SK-N-SH (cell line): ENCODE measurements at regions not wholly inside any gene's neighbourhood (a gene's known extent, or its start where the extent isn't known, plus 50 kb on each side); places are given as distances from the start of the nearest gene placed in this dataset.

Experiments
- CTCF ChIA-PET: fragments of 300-600, 350-600 bp; formaldehyde crosslinking; extraction: SDS; loops from one replicate; lab custom pipeline; 2021; lab: Yijun Ruan, JAX
- POLR2A ChIA-PET: fragments of 350-600 bp; sonication (Branson Sonifier 250); formaldehyde crosslinking; extraction: SDS; loops from one replicate; lab custom pipeline; 2020; ENCODE audit warnings: antibody characterized with exemption, inconsistent platforms; lab: Yijun Ruan, JAX
- DNase-seq: peaks from one replicate; pipeline ENCODE4 v3.0.0; 2012
- H2AFZ ChIP-seq: fragments of 200-600 bp; sonication (generic); 2 replicates; pipeline ENCODE4 v1.8.1; 2016; ENCODE audit warnings: antibody characterized with exemption, mild to moderate bottlenecking, low read depth
- H3F3A ChIP-seq: fragments of 200-600 bp; sonication (generic); replicated peaks from 2 replicates; pipeline ENCODE3; 2016; ENCODE audit warnings: antibody characterized with exemption, mild to moderate bottlenecking; ENCODE audit not compliant: insufficient read depth
- H3K27ac ChIP-seq, 2 experiments: fragments of 200-500 bp in 1 of 2; fragments of 200-600 bp in 1 of 2; sonication (Bioruptor generic) in 1 of 2; sonication (generic), shearing (Covaris generic) in 1 of 2; 2 replicates each; pipeline versions ENCODE4 v1.5.1 to v1.6.1; 2014 to 2016; ENCODE audit warnings: low read depth in 2 of 2, inconsistent platforms in 1 of 2, low read length in 1 of 2, mild to moderate bottlenecking in 1 of 2, mixed read lengths in 1 of 2
- H3K27me3 ChIP-seq: fragments of 200-600 bp; sonication (generic), shearing (Covaris generic); 2 replicates; pipeline ENCODE4 v1.6.1; 2016; ENCODE audit warnings: mixed run types; ENCODE audit not compliant: insufficient read depth
- H3K36me3 ChIP-seq, 2 experiments: fragments of 200-500 bp in 1 of 2; fragments of 200-600 bp in 1 of 2; sonication (Bioruptor generic) in 1 of 2; sonication (generic) in 1 of 2; replicated peaks in 1 of 2; 2 replicates each; pipeline versions ENCODE3 to v1.5.1; 2014 to 2016; ENCODE audit warnings: low read length in 1 of 2, mild to moderate bottlenecking in 1 of 2; ENCODE audit not compliant: insufficient read depth in 2 of 2, control insufficient read depth in 1 of 2
- H3K4me1 ChIP-seq, 2 experiments: fragments of 200-500 bp in 1 of 2; fragments of 200-600 bp in 1 of 2; sonication (Bioruptor generic) in 1 of 2; sonication (generic), shearing (Covaris generic) in 1 of 2; 2 replicates each; pipeline versions ENCODE4 v1.5.1 to v1.6.1; 2014 to 2016; ENCODE audit warnings: low read depth in 1 of 2, low read length in 1 of 2, mixed run types in 1 of 2; ENCODE audit not compliant: insufficient read depth in 2 of 2, control insufficient read depth in 1 of 2
- H3K4me2 ChIP-seq: fragments of 200-600 bp; sonication (generic), shearing (Covaris generic); 2 replicates; pipeline ENCODE4 v1.6.1; 2017; ENCODE audit warnings: mixed run types
- H3K4me3 ChIP-seq, 2 experiments: fragments of 200-500 bp in 1 of 2; fragments of 200-600 bp in 1 of 2; sonication (Bioruptor generic) in 1 of 2; sonication (generic), shearing (Covaris generic) in 1 of 2; 2 replicates each; pipeline versions ENCODE4 v1.5.1 to v1.8.1; 2014 to 2016; ENCODE audit warnings: low read depth in 2 of 2, inconsistent platforms in 1 of 2, low read length in 1 of 2, mild to moderate bottlenecking in 1 of 2, mixed read lengths in 1 of 2, moderate library complexity in 1 of 2
- H3K79me2 ChIP-seq: fragments of 200-600 bp; sonication (generic); 2 replicates; pipeline ENCODE4 v1.8.1; 2017; ENCODE audit warnings: mild to moderate bottlenecking; ENCODE audit not compliant: insufficient read depth
- H3K9ac ChIP-seq: fragments of 200-600 bp; sonication (generic); 2 replicates; pipeline ENCODE4 v1.6.1; 2017; ENCODE audit warnings: mixed run types
- H3K9me2 ChIP-seq: fragments of 200-600 bp; sonication (generic); 2 replicates; pipeline ENCODE4 v1.6.1; 2017; ENCODE audit warnings: mixed run types
- H3K9me3 ChIP-seq: fragments of 200-600 bp; sonication (generic); 2 replicates; pipeline ENCODE4 v1.6.1; 2017; ENCODE audit warnings: mixed run types, mild to moderate bottlenecking, moderate library complexity
- H4K20me1 ChIP-seq: fragments of 200-600 bp; sonication (generic); 2 replicates; pipeline ENCODE4 v1.6.1; 2017; ENCODE audit warnings: mild to moderate bottlenecking, mixed run types; ENCODE audit not compliant: insufficient read depth
- CHD2 ChIP-seq: fragments of 150-350 bp; IDR thresholded peaks from 2 replicates; pipeline ENCODE4 v1.6.1; 2018; ENCODE audit warnings: low read length; ENCODE audit not compliant: partially characterized antibody
- CTCF ChIP-seq: fragments of 200-600 bp; sonication (generic); IDR thresholded peaks from 2 replicates; pipeline ENCODE4 v1.6.1; 2017; ENCODE audit warnings: antibody characterized with exemption, mild to moderate bottlenecking, moderate library complexity
- FOXJ3 ChIP-seq: sonication (generic); formaldehyde crosslinking; IDR thresholded peaks from 2 replicates; pipeline ENCODE4 v1.5.1; 2020; ENCODE audit warnings: mild to moderate bottlenecking, missing genetic modification reagents
- FOXM1 ChIP-seq: IDR thresholded peaks from 2 replicates; pipeline ENCODE4 v1.4.0; 2012; ENCODE audit warnings: low read depth, mild to moderate bottlenecking
- GABPA ChIP-seq: IDR thresholded peaks from 2 replicates; pipeline ENCODE4 v1.4.0; 2012; ENCODE audit warnings: low read depth, mild to moderate bottlenecking
- IRF3 ChIP-seq: fragments of 150-350 bp; IDR thresholded peaks from 2 replicates; pipeline ENCODE4 v1.6.1; 2016; ENCODE audit warnings: mild to moderate bottlenecking, low read depth, low read length
- NFIC ChIP-seq: IDR thresholded peaks from 2 replicates; pipeline ENCODE4 v1.4.0; 2012; ENCODE audit warnings: borderline replicate concordance
- NRF1 ChIP-seq: IDR thresholded peaks from 2 replicates; pipeline ENCODE4 v1.6.1; 2012; ENCODE audit warnings: low read depth, mild to moderate bottlenecking, low read length
- RCOR1 ChIP-seq: fragments of 150-350 bp; IDR thresholded peaks from 2 replicates; pipeline ENCODE4 v1.6.1; 2017; ENCODE audit warnings: antibody characterized with exemption, low read length
- RXRA ChIP-seq: IDR thresholded peaks from 2 replicates; pipeline ENCODE4 v1.4.0; 2012; ENCODE audit warnings: low read depth, mild to moderate bottlenecking, borderline replicate concordance
- SIN3A ChIP-seq: IDR thresholded peaks from 2 replicates; pipeline ENCODE4 v1.6.1; 2012; ENCODE audit warnings: low read depth, mild to moderate bottlenecking, low read length, moderate library complexity, borderline replicate concordance
- SMC3 ChIP-seq: IDR thresholded peaks from 2 replicates; pipeline ENCODE4 v1.6.1; 2012; ENCODE audit warnings: low read depth, low read length, improper control_type of control experiment
- WGBS: methylation state at CpG from one replicate; pipeline ENCODE4 v1.1.6; 2017; ENCODE audit warnings: low lambda C conversion rate; 5-methylcytosine and 5-hydroxymethylcytosine counted together

- Histone ChIP-seq H3K4me1 (peaks cover 0 to 22% of the 10 kb centered on the region in 2 experiments; a peak in 1 of 4 replicates), H3K9ac (no peak overlapping the region), H3K36me3 (no peaks in the 10 kb centered on the region), H3F3A (no peaks in the 10 kb centered on the region), H3K9me2 (no peaks in the 10 kb centered on the region), H3K27me3 (no peaks in the 10 kb centered on the region), H3K4me3 (no peak overlapping the region), H3K79me2 (no peaks in the 10 kb centered on the region), H3K4me2 (no peak overlapping the region), H2AFZ (no peak overlapping the region), H3K27ac (no peak overlapping the region), H4K20me1 (no peaks in the 10 kb centered on the region), H3K9me3 (no peaks in the 10 kb centered on the region)
- TF ChIP-seq NRF1: no peak
- ChIA-PET CTCF (interaction anchor here (1.0 kb wide), 1 partner anchor 209 kb away, joined by 3 read pairs; no protein-coding TSS in a partner anchor), POLR2A (no interaction called here)
- 74% methylated on average over 4 of the region's 5 CpGs for WGBS
- DNase-seq: no peak
Measured at GRCh38 chr20:57801581-57801980, 91.8 kb upstream of the PMEPA1 start.

GRCh38 chr20:57800791-57801430, 91.1 kb upstream of the PMEPA1 start:
- no peaks in the 10 kb centered on the region for H3F3A ChIP-seq
- H3K4me1 ChIP-seq: peaks cover 0 to 21% of the 10 kb centered on the region in 2 experiments; a peak in 1 of 4 replicates
- no peaks in the 10 kb centered on the region for H3K36me3 ChIP-seq
- DNase-seq: no peak
- H3K79me2 ChIP-seq: no peaks in the 10 kb centered on the region
- no peaks in the 10 kb centered on the region for H3K27me3 ChIP-seq
- no peaks in the 10 kb centered on the region for H3K9me2 ChIP-seq
- CTCF ChIA-PET: interaction anchor here (0.8 kb wide), 1 partner anchor 38 kb away, joined by 3 read pairs; no protein-coding TSS in a partner anchor
- POLR2A ChIA-PET: no interaction called here
- H4K20me1 ChIP-seq: no peaks in the 10 kb centered on the region
- 86% methylated on average over 17 of the region's 17 CpGs for WGBS
- H3K9ac ChIP-seq: no peak overlapping the region
- no peak overlapping the region for H3K27ac ChIP-seq
- no peak overlapping the region for H3K4me3 ChIP-seq
- H2AFZ ChIP-seq: no peak overlapping the region
- H3K9me3 ChIP-seq: no peaks in the 10 kb centered on the region
- H3K4me2 ChIP-seq: no peak overlapping the region
- TF ChIP-seq NFIC (no peak), SMC3 (no peak), SIN3A (no peak), IRF3 (no peak), RXRA (no peak), CTCF (no peak), FOXM1 (no peak), CHD2 (no peak), RCOR1 (no peak), FOXJ3 (CRISPR knock-in tag) (no peak), GABPA (no peak)
